Posterior cingulate gyrus (tissue), 11 donors: ENCODE measurements at regions not wholly inside any gene's neighbourhood (a gene's known extent, or its start where the extent isn't known, plus 50 kb on each side); places are given as distances from the start of the nearest gene placed in this dataset.
"Not testable (repeated sequence)": the region's sequence is repeated elsewhere in the genome, so short reads cannot be mapped to it uniquely, and the experiment has no call there.

Experiments used
- DNase-seq, 10 donors: peaks; one replicate each; pipeline versions ENCODE4 v3.0.0 to v3.0.0-alpha.2; 2020 to 2021; ENCODE audit warnings: mixed read lengths in 3 of 10
- intact Hi-C: fragments of 100-400 bp; cut with DNase I; formaldehyde crosslinking; loops from one replicate; pipeline ENCODE4 v1.15.1; 2023

GRCh38 chr18:68387246-68387645 lies 327.7 kb downstream of the TMX3 start:
- intact Hi-C loops, result no loop called here

GRCh38 chr18:68383979-68384378 lies 330.9 kb downstream of the TMX3 start:
- intact Hi-C loops, DNase-seq: not testable (repeated sequence)

More at GRCh38 chr18:68387246-68387645, 327.7 kb downstream of the TMX3 start:
- no peak for DNase-seq

- no peak for DNase-seq
These were observed 338.0 kb downstream of the TMX3 start for GRCh38 chr18:68376926-68377325.

GRCh38 chr18:68362907-68363306 lies 352.0 kb downstream of the TMX3 start:
- intact Hi-C loops, result no loop called here
- peak in 1 of 10 donors; percentile 46 for DNase-seq

More at GRCh38 chr18:68376926-68377325, 338.0 kb downstream of the TMX3 start:
- intact Hi-C loops, result no loop called here

GRCh38 chr18:68355637-68356036 lies 359.3 kb downstream of the TMX3 start:
- intact Hi-C loops, result no loop called here
- DNase-seq, result no peak

- no peak for DNase-seq
- intact Hi-C loops, result no loop called here
These were observed 360.7 kb downstream of the TMX3 start for GRCh38 chr18:68354176-68354575.

GRCh38 chr18:68342039-68342659 lies 372.8 kb downstream of the TMX3 start:
- DNase-seq, result no peak
- intact Hi-C loops, result no loop called here

- intact Hi-C loops, result no loop called here
- no peak for DNase-seq
These were observed 374.3 kb downstream of the TMX3 start for GRCh38 chr18:68340606-68341005.

- intact Hi-C loops, result no loop called here
- DNase-seq, result no peak
These were observed 384.2 kb downstream of the TMX3 start for GRCh38 chr18:68330658-68331057.

GRCh38 chr18:68323921-68324320 lies 391.0 kb downstream of the TMX3 start:
- intact Hi-C loops, result no loop called here
- no peak for DNase-seq

- DNase-seq, result no peak
- intact Hi-C loops, result no loop called here
These were observed 398.3 kb downstream of the TMX3 start for GRCh38 chr18:68316636-68317035.

GRCh38 chr18:68314403-68314802 lies 400.5 kb downstream of the TMX3 start:
- intact Hi-C loops, result no loop called here
- no peak for DNase-seq

GRCh38 chr18:68301441-68301840 lies 413.5 kb downstream of the TMX3 start:
- no peak for DNase-seq
- intact Hi-C loops, result no loop called here

- no peak for DNase-seq
- intact Hi-C loops, result no loop called here
These were observed 415.0 kb downstream of the TMX3 start for GRCh38 chr18:68299906-68300305.

- DNase-seq, result no peak
- intact Hi-C loops, result no loop called here
These were observed 416.6 kb downstream of the TMX3 start for GRCh38 chr18:68298330-68298729.

GRCh38 chr18:68288408-68288807 lies 426.5 kb downstream of the TMX3 start:
- intact Hi-C loops, result no loop called here
- no peak for DNase-seq

GRCh38 chr18:68284236-68284780 lies 430.6 kb downstream of the TMX3 start:
- no peak for DNase-seq
- intact Hi-C loops, result no loop called here

- DNase-seq, result no peak
- intact Hi-C loops, result no loop called here
These were observed 431.1 kb downstream of the TMX3 start for GRCh38 chr18:68283834-68284233.

- no peak for DNase-seq
- intact Hi-C loops, result no loop called here
These were observed 432.7 kb downstream of the TMX3 start for GRCh38 chr18:68282232-68282631.

- no peak for DNase-seq
- intact Hi-C loops, result no loop called here
These were observed 439.3 kb downstream of the TMX3 start for GRCh38 chr18:68275616-68276015.

- intact Hi-C loops, result no loop called here
- no peak for DNase-seq
These were observed 444.9 kb downstream of the TMX3 start for GRCh38 chr18:68270017-68270416.

- no peak for DNase-seq
- intact Hi-C loops, result no loop called here
These were observed 447.3 kb downstream of the TMX3 start for GRCh38 chr18:68267583-68267982.

GRCh38 chr18:68263481-68263880 lies 451.4 kb downstream of the TMX3 start:
- DNase-seq, result no peak
- intact Hi-C loops, result no loop called here
